H1 (cell line): ENCODE measurements at regions not wholly inside any gene's neighbourhood (a gene's known extent, or its start where the extent isn't known, plus 50 kb on each side); places are given as distances from the start of the nearest gene placed in this dataset.

Source experiments
- CTCF ChIA-PET: fragments of 300-600 bp; sonication (Branson Sonifier 250); formaldehyde crosslinking; loops from one replicate; lab custom pipeline; 2021; ENCODE audit not compliant: partially characterized antibody; lab: Charles Lee
- POLR2A ChIA-PET: fragments of 300-600 bp; sonication (Branson Sonifier 250); formaldehyde crosslinking; loops from one replicate; lab custom pipeline; 2021; ENCODE audit warnings: inconsistent platforms; ENCODE audit not compliant: partially characterized antibody; lab: Charles Lee
- DNase-seq, 2 experiments: peaks; one replicate each; pipeline versions ENCODE4 v3.0.0 to v3.0.0-alpha.2; 2010 to 2022; ENCODE audit warnings: low spot score in 2 of 2, low read depth in 1 of 2, mixed read lengths in 1 of 2
- FAIRE-seq: peaks from 2 replicates; lab custom pipeline; 2011; peaks lifted over from hg19 to GRCh38; lab: Jason Lieb, UNC
- H2AFZ ChIP-seq: 2 replicates; pipeline ENCODE4 v1.8.1; 2012; ENCODE audit warnings: low read length, inconsistent platforms
- H2AK5ac ChIP-seq: 2 replicates; pipeline ENCODE4 v1.6.1; 2013; ENCODE audit warnings: low read depth, low read length
- H2BK120ac ChIP-seq: replicated peaks from 2 replicates; pipeline ENCODE3; 2013; ENCODE audit warnings: low read depth, low read length, inconsistent platforms
- H2BK12ac ChIP-seq: 2 replicates; pipeline ENCODE4 v1.6.1; 2013; ENCODE audit warnings: low read depth, low read length
- H2BK15ac ChIP-seq: 2 replicates; pipeline ENCODE4 v1.6.1; 2013; ENCODE audit warnings: low read length
- H2BK20ac ChIP-seq: 2 replicates; pipeline ENCODE4 v1.6.1; 2013; ENCODE audit warnings: low read length
- H2BK5ac ChIP-seq: 2 replicates; pipeline ENCODE4 v1.6.1; 2013; ENCODE audit warnings: low read depth, low read length
- H3K14ac ChIP-seq: 2 replicates; pipeline ENCODE4 v1.6.1; 2013; ENCODE audit warnings: inconsistent platforms; ENCODE audit not compliant: insufficient read length
- H3K18ac ChIP-seq: 2 replicates; pipeline ENCODE4 v1.6.1; 2013; ENCODE audit warnings: low read length; ENCODE audit errors: extremely low read depth
- H3K23ac ChIP-seq: 2 replicates; pipeline ENCODE4 v1.6.1; 2013; ENCODE audit warnings: inconsistent platforms; ENCODE audit not compliant: insufficient read length
- H3K23me2 ChIP-seq: 2 replicates; pipeline ENCODE4 v1.6.1; 2013; ENCODE audit warnings: low read depth, low read length
- H3K27ac ChIP-seq: 2 replicates; pipeline ENCODE4 v1.6.1; 2011; ENCODE audit warnings: low read depth, low read length, inconsistent platforms
- H3K27me3 ChIP-seq, 4 experiments: replicated peaks in 1 of 4; 1 replicate in 1 of 4; 2 replicates in 3 of 4; pipeline versions ENCODE4 v1.6.1 to v1.8.1; 2011 to 2013; ENCODE audit warnings: low read length in 3 of 4, mild to moderate bottlenecking in 3 of 4, inconsistent platforms in 2 of 4, mixed read lengths in 2 of 4, moderate library complexity in 1 of 4; ENCODE audit not compliant: control insufficient read depth in 3 of 4, insufficient read depth in 3 of 4; ENCODE audit errors: extremely low read depth in 1 of 4
- H3K36me3 ChIP-seq, 4 experiments: 2 replicates each; pipeline versions ENCODE4 v1.6.1 to v1.8.1; 2011 to 2013; ENCODE audit warnings: mild to moderate bottlenecking in 4 of 4, low read length in 3 of 4, moderate library complexity in 2 of 4, control low read depth in 1 of 4, inconsistent platforms in 1 of 4; ENCODE audit not compliant: insufficient read depth in 4 of 4, control insufficient read depth in 2 of 4
- H3K4ac ChIP-seq: replicated peaks from 2 replicates; pipeline ENCODE3; 2013; ENCODE audit warnings: low read length, low read depth, mixed read lengths, inconsistent platforms; ENCODE audit not compliant: insufficient read length
- H3K4me1 ChIP-seq, 4 experiments: replicated peaks in 1 of 4; 1 replicate in 1 of 4; 2 replicates in 3 of 4; pipeline versions ENCODE4 v1.6.1 to v1.8.1; 2011 to 2013; ENCODE audit warnings: low read length in 3 of 4, inconsistent platforms in 2 of 4, mixed read lengths in 1 of 4; ENCODE audit not compliant: insufficient read depth in 4 of 4, control insufficient read depth in 3 of 4
- H3K4me2 ChIP-seq, 2 experiments: 2 replicates each; pipeline versions ENCODE4 v1.6.1 to v1.8.1; 2011 to 2013; ENCODE audit warnings: low read depth in 2 of 2, low read length in 2 of 2, control low read depth in 1 of 2, inconsistent platforms in 1 of 2, mild to moderate bottlenecking in 1 of 2; ENCODE audit not compliant: insufficient read depth in 1 of 2
- H3K4me3 ChIP-seq, 4 experiments: fragments of 200-600, 300-600 bp in 1 of 4; sonication (generic), shearing (Covaris generic), sonication (Bioruptor Twin) in 1 of 4; 2 replicates each; pipeline versions ENCODE4 v1.5.1 to v1.8.1; 2011 to 2016; ENCODE audit warnings: low read length in 4 of 4, low read depth in 3 of 4, control low read depth in 2 of 4, inconsistent platforms in 2 of 4, mild to moderate bottlenecking in 2 of 4, mixed read lengths in 1 of 4, moderate library complexity in 1 of 4; ENCODE audit not compliant: insufficient read depth in 2 of 4; ENCODE audit errors: extremely low read depth in 1 of 4
- H3K56ac ChIP-seq: replicated peaks from 2 replicates; pipeline ENCODE3; 2013; ENCODE audit warnings: low read depth, mild to moderate bottlenecking, mixed read lengths, low read length, inconsistent platforms; ENCODE audit not compliant: insufficient read length
- H3K79me1 ChIP-seq: 2 replicates; pipeline ENCODE4 v1.6.1; 2013; ENCODE audit warnings: low read depth, low read length, control low read depth
- H3K79me2 ChIP-seq, 2 experiments: 2 replicates each; pipeline versions ENCODE4 v1.6.1 to v1.8.1; 2012 to 2013; ENCODE audit warnings: low read length in 2 of 2, mild to moderate bottlenecking in 2 of 2, inconsistent platforms in 1 of 2; ENCODE audit not compliant: insufficient read depth in 2 of 2, control insufficient read depth in 1 of 2
- H3K9ac ChIP-seq, 4 experiments: replicated peaks in 1 of 4; 1 replicate in 1 of 4; 2 replicates in 3 of 4; pipeline versions ENCODE4 v1.6.1 to v1.8.1; 2011 to 2013; ENCODE audit warnings: low read depth in 3 of 4, low read length in 3 of 4, control low read depth in 2 of 4, mild to moderate bottlenecking in 2 of 4, moderate library complexity in 2 of 4, inconsistent platforms in 1 of 4; ENCODE audit errors: extremely low read depth in 1 of 4
- H3K9me3 ChIP-seq, 2 experiments: 2 replicates each; pipeline versions ENCODE4 v1.6.1 to v1.8.1; 2012 to 2013; ENCODE audit warnings: mild to moderate bottlenecking in 2 of 2, moderate library complexity in 2 of 2, control low read depth in 1 of 2, inconsistent platforms in 1 of 2, low read depth in 1 of 2, low read length in 1 of 2, mixed read lengths in 1 of 2; ENCODE audit not compliant: insufficient read depth in 2 of 2
- H4K20me1 ChIP-seq, 2 experiments: replicated peaks in 1 of 2; 2 replicates each; pipeline versions ENCODE3 to v1.8.1; 2011 to 2013; ENCODE audit warnings: inconsistent platforms in 2 of 2, low read length in 2 of 2, mild to moderate bottlenecking in 1 of 2; ENCODE audit not compliant: insufficient read depth in 2 of 2, control insufficient read depth in 1 of 2
- H4K5ac ChIP-seq: 2 replicates; pipeline ENCODE4 v1.6.1; 2013; ENCODE audit warnings: low read length, low read depth, mixed read lengths, inconsistent platforms; ENCODE audit not compliant: insufficient read length
- H4K8ac ChIP-seq: 2 replicates; pipeline ENCODE4 v1.8.0; 2013; ENCODE audit warnings: mild to moderate bottlenecking, moderate library complexity, low read length, inconsistent platforms; ENCODE audit not compliant: insufficient read depth; ENCODE audit errors: extremely low read depth
- H4K91ac ChIP-seq: replicated peaks from 2 replicates; pipeline ENCODE3; 2013; ENCODE audit warnings: low read length, mixed read lengths, inconsistent platforms; ENCODE audit not compliant: insufficient read length
- CTBP2 ChIP-seq: IDR thresholded peaks from 2 replicates; pipeline ENCODE4 v1.7.0; 2011; ENCODE audit warnings: borderline replicate concordance, mild to moderate bottlenecking, moderate library complexity, mixed read lengths, low read length; ENCODE audit not compliant: insufficient read depth, insufficient read length
- GTF2F1 ChIP-seq: IDR thresholded peaks from 2 replicates; pipeline ENCODE4 v1.6.1; 2012; ENCODE audit warnings: low read depth, low read length, improper control_type of control experiment, borderline replicate concordance
- NANOG ChIP-seq: IDR thresholded peaks from 2 replicates; pipeline ENCODE4 v1.6.1; 2011; ENCODE audit warnings: low read length, low read depth, mild to moderate bottlenecking, inconsistent platforms; ENCODE audit not compliant: insufficient read depth, poor library complexity, severe bottlenecking
- SAP30 ChIP-seq: fragments of 300-600 bp; sonication (generic); IDR thresholded peaks from 2 replicates; pipeline ENCODE4 v1.7.1; 2012; ENCODE audit warnings: low read length, moderate library complexity, mild to moderate bottlenecking, inconsistent platforms; ENCODE audit not compliant: insufficient read depth, insufficient replicate concordance
- WGBS, 2 experiments: shearing (Covaris generic) in 1 of 2; methylation state at CpG; one replicate each; pipeline versions ENCODE4 v1.1.6 to v1.1.7; 2013 to 2015; ENCODE audit warnings: low lambda C conversion rate in 2 of 2, mixed read lengths in 2 of 2, inconsistent platforms in 1 of 2, low coverage in 1 of 2, missing lambda C conversion rate in 1 of 2; ENCODE audit not compliant: insufficient replicate concordance in 2 of 2, insufficient coverage in 1 of 2, insufficient read length in 1 of 2; ENCODE audit errors: extremely low coverage in 1 of 2, missing lambda C conversion rate in 1 of 2; 5-methylcytosine and 5-hydroxymethylcytosine counted together

DNA sequence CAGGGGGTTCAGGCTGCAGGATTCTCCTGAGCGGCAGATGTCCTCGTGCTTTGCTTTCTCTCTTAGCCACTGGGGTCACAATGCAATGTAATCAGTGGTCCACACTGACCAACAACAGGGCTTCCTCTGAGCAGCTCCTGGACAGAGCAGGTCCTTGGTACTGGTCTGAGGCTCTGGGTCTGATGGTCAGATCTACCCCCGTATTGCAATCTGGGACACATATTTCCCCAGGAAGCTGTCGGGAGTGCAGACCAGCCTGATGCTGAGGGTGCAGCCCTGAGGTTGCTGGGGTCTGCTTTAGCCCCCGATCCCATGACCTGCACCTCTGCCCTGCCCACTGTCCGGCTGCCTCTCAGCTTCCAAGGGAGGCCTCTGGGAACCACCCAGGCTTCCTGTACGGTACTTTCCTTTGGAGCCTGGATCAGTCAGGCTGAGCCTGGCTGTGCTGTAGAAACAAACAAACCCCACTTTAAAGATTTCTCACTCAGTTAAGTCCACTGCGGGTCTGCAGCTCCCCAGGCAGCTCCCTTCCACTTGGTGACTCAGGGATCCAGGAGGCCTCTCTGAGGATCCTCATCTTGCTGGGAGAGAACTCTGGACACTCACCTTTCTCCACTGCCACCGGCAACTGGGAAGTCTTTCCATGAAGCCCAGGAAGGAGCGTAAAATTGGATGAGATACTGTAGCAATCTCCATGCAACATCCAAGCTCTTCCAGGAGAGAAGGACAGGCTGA, 1046.6 kb downstream of the TBC1D22A start:
- H4K91ac ChIP-seq = no peak overlapping the region
- DNase-seq (no peak), FAIRE-seq (no peak)
- peaks cover 0 to 9% (median 2%) of the 10 kb centered on the region in 4 experiments; a peak in 3 of 7 replicates for H3K4me1 ChIP-seq
- WGBS, 2 experiments = 94% methylated on average over 8 of the region's 10 CpGs; no CpG with 5 or more reads in 1 of the 2 experiments
- ChIA-PET CTCF (interaction anchor here (0.8 to 1.5 kb wide), 4 partner anchors 12 to 684 kb away, joined by 3 to 6 read pairs (median 3); no protein-coding TSS in a partner anchor), POLR2A (interaction anchor here (0.9 kb wide), 1 partner anchor 33 kb away, joined by 3 read pairs; no protein-coding TSS in a partner anchor)
- H2BK20ac ChIP-seq = 0 out of 2 replicates have a peak overlapping the region, but pooled peaks have one; percentile 32
- peaks cover 0 to 2% (median 0%) of the 10 kb centered on the region in 4 experiments; a peak in 1 of 7 replicates for H3K27me3 ChIP-seq
- H3K4me2 ChIP-seq = no peak overlapping the region
- no peak overlapping the region for H3K9ac ChIP-seq
- H3K23ac ChIP-seq = no peak overlapping the region
- H3K23me2 ChIP-seq = peaks cover 6% of the 10 kb centered on the region; the same call in 1 of the 2 replicates
- no peak overlapping the region for H2BK5ac ChIP-seq
- H2BK15ac ChIP-seq = peak overlapping the region; percentile 53; the same call in 1 of the 2 replicates
- H3K79me2 ChIP-seq = no peaks in the 10 kb centered on the region
- H3K9me3 ChIP-seq = no peaks in the 10 kb centered on the region; a peak in 1 of 4 replicates
- H2AFZ ChIP-seq = no peak overlapping the region
- H2BK12ac ChIP-seq = peak overlapping the region; percentile 27; the same call in 1 of the 2 replicates
- H4K8ac ChIP-seq = no peak overlapping the region; the same call in 1 of the 2 replicates
- H3K56ac ChIP-seq = no peak overlapping the region
- no peak overlapping the region for H3K18ac ChIP-seq
- no peaks in the 10 kb centered on the region for H4K20me1 ChIP-seq
- no peak overlapping the region for H4K5ac ChIP-seq
- no peaks in the 10 kb centered on the region for H3K79me1 ChIP-seq
- no peak overlapping the region for H2AK5ac ChIP-seq
- no peak overlapping the region for H3K14ac ChIP-seq
- H3K27ac ChIP-seq = no peak overlapping the region
- no peak overlapping the region for H3K4ac ChIP-seq
- no peak overlapping the region for H2BK120ac ChIP-seq
- H3K36me3 ChIP-seq = no peaks in the 10 kb centered on the region
- no peak overlapping the region for H3K4me3 ChIP-seq
- TF ChIP-seq CTBP2 (no peak), NANOG (no peak), GTF2F1 (no peak), SAP30 (no peak)
